ENCODE measurements at regions not wholly inside any gene's neighbourhood (a gene's known extent, or its start where the extent isn't known, plus 50 kb on each side); places are given as distances from the start of the nearest gene placed in this dataset.

- H3K27me3 ChIP-seq (replicated peaks; ENCODE audit: insufficient read depth) = no peaks in the 10 kb centered on the region
- no peak overlapping the region for H3K4me3 ChIP-seq
- H3K27ac ChIP-seq = no peak overlapping the region
- TF ChIP-seq EZH2 (IDR thresholded peaks at IDR 0.05; ENCODE audit: insufficient read depth, poor library complexity, severe bottlenecking) (no peak), EZH2phosphoT487 (IDR thresholded peaks at IDR 0.05; ENCODE audit: insufficient read depth, low read depth) (no peak)
- no peak overlapping the region for H2AFZ ChIP-seq
- no peaks in the 10 kb centered on the region for H3K36me3 ChIP-seq (ENCODE audit: low read depth)
- no peaks in the 10 kb centered on the region for H3K9me3 ChIP-seq (ENCODE audit: low read depth)
- H4K20me1 ChIP-seq (ENCODE audit: insufficient read depth) = no peaks in the 10 kb centered on the region
- H3K9ac ChIP-seq = no peak overlapping the region
- H3K9me2 ChIP-seq (ENCODE audit: insufficient read depth) = no peaks in the 10 kb centered on the region
- no peaks in the 10 kb centered on the region for H3K4me1 ChIP-seq (ENCODE audit: insufficient read depth)
- no peaks in the 10 kb centered on the region for H3K79me2 ChIP-seq (ENCODE audit: insufficient read depth)
- in situ Hi-C loops (cut with MboI) = no loop called here
- no peak overlapping the region for H3K4me2 ChIP-seq (ENCODE audit: unreplicated experiment)
- DNase-seq = no peak
- H3F3A ChIP-seq (ENCODE audit: insufficient read depth) = no peaks in the 10 kb centered on the region
These were observed 738.9 kb upstream of the PTBP2 start for GRCh38 chr1:95982711-95983110.

DNA sequence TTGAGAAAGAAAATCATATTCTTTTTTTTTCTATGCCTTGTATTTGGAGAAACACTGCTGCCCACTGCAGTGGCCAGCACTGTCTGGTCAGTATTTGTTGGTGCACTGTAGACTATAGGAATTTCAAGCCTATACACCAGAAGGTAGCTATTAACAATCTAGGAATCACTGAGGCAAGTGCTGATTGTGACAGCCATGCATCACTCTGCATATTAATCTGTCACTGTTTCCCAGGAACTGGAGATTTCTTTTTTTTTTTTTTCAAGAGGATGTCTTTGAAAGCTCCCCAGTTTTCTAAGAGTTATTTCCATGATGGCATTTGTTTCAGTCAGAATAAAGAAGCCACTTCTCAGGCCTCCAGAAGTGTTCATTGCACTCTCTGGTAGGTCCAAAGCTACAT, 737.8 kb upstream of the PTBP2 start:
- H3F3A ChIP-seq (ENCODE audit: insufficient read depth) = no peaks in the 10 kb centered on the region
- no peak overlapping the region for H2AFZ ChIP-seq
- in situ Hi-C loops (cut with MboI) = no loop called here
- H3K4me3 ChIP-seq = no peak overlapping the region
- H3K9me2 ChIP-seq (ENCODE audit: insufficient read depth) = no peaks in the 10 kb centered on the region
- H3K79me2 ChIP-seq (ENCODE audit: insufficient read depth) = no peaks in the 10 kb centered on the region
- H3K36me3 ChIP-seq (ENCODE audit: low read depth) = no peaks in the 10 kb centered on the region
- DNase-seq = no peak
- no peaks in the 10 kb centered on the region for H3K9me3 ChIP-seq (ENCODE audit: low read depth)
- no peak overlapping the region for H3K9ac ChIP-seq
- H4K20me1 ChIP-seq (ENCODE audit: insufficient read depth) = no peaks in the 10 kb centered on the region
- H3K27me3 ChIP-seq (replicated peaks; ENCODE audit: insufficient read depth) = no peaks in the 10 kb centered on the region
- no peak for TF ChIP-seq EZH2 (IDR thresholded peaks at IDR 0.05; ENCODE audit: insufficient read depth, poor library complexity, severe bottlenecking)
- TF ChIP-seq EZH2phosphoT487 (IDR thresholded peaks at IDR 0.05; ENCODE audit: insufficient read depth, low read depth) = no peak
- no peak overlapping the region for H3K27ac ChIP-seq
- H3K4me1 ChIP-seq (ENCODE audit: insufficient read depth) = no peaks in the 10 kb centered on the region
- no peak overlapping the region for H3K4me2 ChIP-seq (ENCODE audit: unreplicated experiment)

GRCh38 chr1:95984798-95985374, 736.7 kb upstream of the PTBP2 start:
- H3K79me2 ChIP-seq (ENCODE audit: insufficient read depth) = no peaks in the 10 kb centered on the region
- no peaks in the 10 kb centered on the region for H4K20me1 ChIP-seq (ENCODE audit: insufficient read depth)
- H2AFZ ChIP-seq = no peak overlapping the region
- H3F3A ChIP-seq (ENCODE audit: insufficient read depth) = no peaks in the 10 kb centered on the region
- whole genome bisulfite sequencing, 2 experiments (ENCODE audit: low coverage in 1 of 2, low lambda C conversion rate in 2 of 2, missing lambda C conversion rate in 2 of 2) = 0 to 5% methylated on average over 1 of the region's 1 CpG
- H3K9me2 ChIP-seq (ENCODE audit: insufficient read depth) = no peaks in the 10 kb centered on the region
- DNase-seq = no peak
- TF ChIP-seq EZH2 (IDR thresholded peaks at IDR 0.05; ENCODE audit: insufficient read depth, poor library complexity, severe bottlenecking) = no peak
- TF ChIP-seq EZH2phosphoT487 (IDR thresholded peaks at IDR 0.05; ENCODE audit: insufficient read depth, low read depth) = no peak
- H3K27ac ChIP-seq = no peak overlapping the region
- H3K27me3 ChIP-seq (replicated peaks; ENCODE audit: insufficient read depth) = no peaks in the 10 kb centered on the region
- no peak overlapping the region for H3K4me2 ChIP-seq (ENCODE audit: unreplicated experiment)
- no peaks in the 10 kb centered on the region for H3K36me3 ChIP-seq (ENCODE audit: low read depth)
- no peaks in the 10 kb centered on the region for H3K9me3 ChIP-seq (ENCODE audit: low read depth)
- in situ Hi-C loops (cut with MboI) = no loop called here
- no peak overlapping the region for H3K9ac ChIP-seq
- no peak overlapping the region for H3K4me3 ChIP-seq
- H3K4me1 ChIP-seq (ENCODE audit: insufficient read depth) = no peaks in the 10 kb centered on the region

DNA sequence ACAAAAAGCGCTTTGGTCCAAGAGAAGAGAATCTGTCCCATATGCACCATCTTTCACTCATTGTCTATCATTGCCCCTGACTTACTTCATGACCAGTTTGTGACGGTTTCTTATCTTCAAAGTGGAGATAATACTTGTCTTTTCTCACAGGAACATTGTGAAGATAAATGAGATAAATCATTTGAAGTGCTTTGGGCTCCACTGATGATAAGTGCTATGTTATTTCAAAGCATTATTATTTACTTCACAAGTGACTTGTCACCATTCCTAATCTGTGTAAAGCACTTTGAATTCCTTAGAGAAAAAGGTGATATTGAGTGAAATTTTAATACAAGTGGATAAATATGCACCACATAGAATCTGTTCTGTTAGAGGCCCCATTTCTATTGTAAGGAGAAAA, 731.6 kb upstream of the PTBP2 start:
- H3K4me3 ChIP-seq = no peak overlapping the region
- H3K36me3 ChIP-seq (ENCODE audit: low read depth) = no peaks in the 10 kb centered on the region
- H3K9me2 ChIP-seq (ENCODE audit: insufficient read depth) = no peaks in the 10 kb centered on the region
- no peak overlapping the region for H3K9ac ChIP-seq
- no peaks in the 10 kb centered on the region for H3K79me2 ChIP-seq (ENCODE audit: insufficient read depth)
- in situ Hi-C loops (cut with MboI) = no loop called here
- no peak for TF ChIP-seq EZH2 (IDR thresholded peaks at IDR 0.05; ENCODE audit: insufficient read depth, poor library complexity, severe bottlenecking)
- TF ChIP-seq EZH2phosphoT487 (IDR thresholded peaks at IDR 0.05; ENCODE audit: insufficient read depth, low read depth) = no peak
- no peaks in the 10 kb centered on the region for H3K27me3 ChIP-seq (replicated peaks; ENCODE audit: insufficient read depth)
- no peaks in the 10 kb centered on the region for H3K4me1 ChIP-seq (ENCODE audit: insufficient read depth)
- no peaks in the 10 kb centered on the region for H3K9me3 ChIP-seq (ENCODE audit: low read depth)
- WGBS, 2 experiments (ENCODE audit: low coverage in 1 of 2, low lambda C conversion rate in 2 of 2, missing lambda C conversion rate in 2 of 2) = 53 to 55% methylated on average over 2 of the region's 2 CpGs
- H3K27ac ChIP-seq = no peak overlapping the region
- H3K4me2 ChIP-seq (ENCODE audit: unreplicated experiment) = no peak overlapping the region
- H2AFZ ChIP-seq = no peak overlapping the region
- H4K20me1 ChIP-seq (ENCODE audit: insufficient read depth) = no peaks in the 10 kb centered on the region
- no peaks in the 10 kb centered on the region for H3F3A ChIP-seq (ENCODE audit: insufficient read depth)
- no peak for DNase-seq
